HEK293 (cell line): ENCODE measurements at regions not wholly inside any gene's neighbourhood (a gene's known extent, or its start where the extent isn't known, plus 50 kb on each side); places are given as distances from the start of the nearest gene placed in this dataset.

Experiments used
- CTCF ChIP-seq: fragments of 450-650 bp; formaldehyde crosslinking; IDR thresholded peaks from 2 replicates; pipeline ENCODE4 v1.5.1; 2016; ENCODE audit warnings: missing biosample characterization, missing genetic modification characterization
- GLI2 ChIP-seq: fragments of 450-650 bp; formaldehyde crosslinking; IDR thresholded peaks from 2 replicates; pipeline ENCODE4; 2017; ENCODE audit warnings: missing biosample characterization, missing genetic modification characterization, low read depth, borderline replicate concordance
- RBAK ChIP-seq: fragments of 450-650 bp; formaldehyde crosslinking; IDR thresholded peaks from 2 replicates; pipeline ENCODE4 v1.5.1; 2016; ENCODE audit warnings: missing biosample characterization, missing genetic modification characterization
- REST ChIP-seq: fragments of 450-650 bp; formaldehyde crosslinking; IDR thresholded peaks from 2 replicates; pipeline ENCODE4 v1.5.1; 2016; ENCODE audit warnings: missing biosample characterization, missing genetic modification characterization
- ZNF133 ChIP-seq: fragments of 450-650 bp; formaldehyde crosslinking; IDR thresholded peaks from 2 replicates; pipeline ENCODE4 v1.5.1; 2016; ENCODE audit warnings: missing biosample characterization, missing genetic modification characterization
- ZNF23 ChIP-seq: fragments of 450-650 bp; formaldehyde crosslinking; IDR thresholded peaks from 2 replicates; pipeline ENCODE4 v1.5.1; 2016; ENCODE audit warnings: missing biosample characterization, missing genetic modification characterization, borderline replicate concordance
- ZNF24 ChIP-seq: fragments of 450-650 bp; formaldehyde crosslinking; IDR thresholded peaks from 2 replicates; pipeline ENCODE4 v1.5.1; 2016; ENCODE audit warnings: missing biosample characterization, missing genetic modification characterization
- ZNF274 ChIP-seq, 2 experiments: fragments of 200-500 bp in 1 of 2; fragments of 450-650 bp in 1 of 2; sonication (Bioruptor generic) in 1 of 2; formaldehyde crosslinking in 1 of 2; IDR thresholded peaks; 2 replicates each; pipeline versions ENCODE4 v1.5.1 to v1.6.1; 2014 to 2016; ENCODE audit warnings: borderline replicate concordance in 1 of 2, inconsistent platforms in 1 of 2, low read length in 1 of 2, missing biosample characterization in 1 of 2, missing genetic modification characterization in 1 of 2
- ZNF394 ChIP-seq: fragments of 450-650 bp; formaldehyde crosslinking; IDR thresholded peaks from 2 replicates; pipeline ENCODE4 v1.5.1; 2016; ENCODE audit warnings: missing biosample characterization, missing genetic modification characterization, mild to moderate bottlenecking, moderate library complexity, borderline replicate concordance

- no peak for TF ChIP-seq ZNF394 (tag by site-specific recombination)
- no peak for TF ChIP-seq ZNF24 (tag by site-specific recombination)
- no peak for TF ChIP-seq GLI2 (tag by site-specific recombination)
- no peak for TF ChIP-seq ZNF23 (tag by site-specific recombination)
- TF ChIP-seq CTCF (tag by site-specific recombination), result no peak
- TF ChIP-seq RBAK, result no peak
- TF ChIP-seq ZNF274 (IDR thresholded peaks at IDR 0.05; ENCODE audit: low read length), result no peak
- TF ChIP-seq ZNF274 (tag by site-specific recombination; IDR thresholded peaks at IDR 0.05; ENCODE audit: borderline replicate concordance), result no peak
- TF ChIP-seq REST (tag by site-specific recombination), result no peak
- TF ChIP-seq ZNF133 (tag by site-specific recombination), result no peak
Observed at GRCh38 chr12:94909663-94910062, 93.8 kb downstream of the NDUFA12 start.
